Neural progenitor cell (in vitro differentiated cells): ENCODE measurements at regions not wholly inside any gene's neighbourhood (a gene's known extent, or its start where the extent isn't known, plus 50 kb on each side); places are given as distances from the start of the nearest gene placed in this dataset.

Experiments used
- DNase-seq: peaks from one replicate; pipeline ENCODE4 v3.0.0-alpha.2; 2016; ENCODE audit warnings: low spot score
- H2AFZ ChIP-seq: fragments of 200-600 bp; sonication (generic); replicated peaks from 2 replicates; pipeline ENCODE4 v1.6.1; 2016; ENCODE audit warnings: antibody characterized with exemption
- H3F3A ChIP-seq: fragments of 200-600 bp; sonication (generic); 2 replicates; pipeline ENCODE4 v1.6.1; 2016; ENCODE audit warnings: antibody characterized with exemption, low read depth
- H3K27ac ChIP-seq: fragments of 200-600 bp; sonication (generic); 2 replicates; pipeline ENCODE4 v1.5.1; 2016; ENCODE audit warnings: mild to moderate bottlenecking
- H3K27me3 ChIP-seq: fragments of 200-600 bp; sonication (generic); 2 replicates; pipeline ENCODE4 v1.6.1; 2016; ENCODE audit warnings: mild to moderate bottlenecking, moderate library complexity
- H3K36me3 ChIP-seq: fragments of 200-600 bp; sonication (generic); 2 replicates; pipeline ENCODE4 v1.5.1; 2016
- H3K4me1 ChIP-seq: fragments of 200-600 bp; sonication (generic); 2 replicates; pipeline ENCODE4 v1.6.1; 2016; ENCODE audit warnings: mixed run types
- H3K4me2 ChIP-seq: fragments of 200-600 bp; sonication (generic); 2 replicates; pipeline ENCODE4 v1.6.1; 2016
- H3K4me3 ChIP-seq: fragments of 200-600 bp; sonication (generic); 2 replicates; pipeline ENCODE4 v1.5.1; 2016
- H3K79me2 ChIP-seq: fragments of 200-600 bp; sonication (generic); 2 replicates; pipeline ENCODE4 v1.6.1; 2016; ENCODE audit warnings: low read depth
- H3K9ac ChIP-seq: fragments of 200-600 bp; sonication (generic); 2 replicates; pipeline ENCODE4 v1.6.1; 2016
- H3K9me3 ChIP-seq: fragments of 200-600 bp; sonication (generic); 2 replicates; pipeline ENCODE4 v1.5.1; 2016; ENCODE audit warnings: low read depth
- H4K20me1 ChIP-seq: fragments of 200-600 bp; sonication (generic); 2 replicates; pipeline ENCODE4 v1.6.1; 2016; ENCODE audit warnings: low read depth
- H3K27ac Mint-ChIP-seq: 3 replicates; pipeline ENCODE4 v1.8.0; 2021; ENCODE audit warnings: mixed read lengths
- H3K27me3 Mint-ChIP-seq: 2 replicates; pipeline ENCODE4 v1.8.0; 2022; ENCODE audit warnings: low read depth, mild to moderate bottlenecking, inconsistent platforms, moderate library complexity, mixed read lengths; ENCODE audit not compliant: insufficient read depth
- H3K36me3 Mint-ChIP-seq: 3 replicates; pipeline ENCODE4 v1.8.0; 2021; ENCODE audit warnings: mixed read lengths
- H3K4me1 Mint-ChIP-seq: 3 replicates; pipeline ENCODE4 v1.8.0; 2021; ENCODE audit warnings: mixed read lengths
- H3K4me3 Mint-ChIP-seq: 3 replicates; pipeline ENCODE4 v1.8.0; 2021; ENCODE audit warnings: mild to moderate bottlenecking, moderate library complexity, mixed read lengths
- H3K9me3 Mint-ChIP-seq: 3 replicates; pipeline ENCODE4 v1.8.0; 2020; ENCODE audit warnings: mixed read lengths
- EZH2 ChIP-seq: fragments of 200-600 bp; sonication (generic); IDR thresholded peaks from 2 replicates; pipeline ENCODE4 v1.6.1; 2017; ENCODE audit warnings: antibody characterized with exemption, mild to moderate bottlenecking, moderate library complexity
- EZH2phosphoT487 ChIP-seq: fragments of 200-600 bp; sonication (generic); IDR thresholded peaks from 2 replicates; pipeline ENCODE4 v1.6.1; 2017; ENCODE audit warnings: antibody characterized with exemption
- TF ChIP-seq, protein P1 (sequence below): fragments of 200-600 bp; sonication (generic); IDR thresholded peaks from 2 replicates; pipeline ENCODE4 v1.5.1; 2017; ENCODE audit warnings: antibody characterized with exemption, mild to moderate bottlenecking

DNA sequence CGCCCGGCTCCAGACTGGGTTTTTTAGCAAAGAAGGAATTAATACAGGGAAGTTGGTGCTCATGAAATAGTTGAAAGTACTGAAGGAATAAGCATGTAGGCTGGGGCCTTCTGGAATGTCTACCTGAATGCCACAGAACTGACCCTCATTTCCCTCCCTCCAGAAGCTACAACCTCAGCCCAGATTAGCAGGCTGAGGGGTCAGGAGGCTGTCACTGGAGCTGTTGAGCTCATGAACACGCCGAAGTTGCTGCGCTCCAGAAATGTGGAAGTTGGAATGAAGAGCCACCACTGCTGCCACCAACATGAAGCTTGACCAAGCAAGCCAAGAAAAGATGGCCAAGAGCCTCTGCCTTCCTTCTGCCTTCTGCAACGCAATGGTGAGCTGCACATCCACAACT, 52.2 kb upstream of the KMT2E start:
- Mint-ChIP-seq H3K36me3 (peaks cover 11% of the 10 kb centered on the region), H3K27me3 (no peaks in the 10 kb centered on the region), H3K4me1 (peaks cover 25% of the 10 kb centered on the region), H3K9me3 (peaks cover 22% of the 10 kb centered on the region), H3K4me3 (no peak overlapping the region), H3K27ac (no peak overlapping the region)
- no peak for TF ChIP-seq EZH2
- TF ChIP-seq, protein P1, sequence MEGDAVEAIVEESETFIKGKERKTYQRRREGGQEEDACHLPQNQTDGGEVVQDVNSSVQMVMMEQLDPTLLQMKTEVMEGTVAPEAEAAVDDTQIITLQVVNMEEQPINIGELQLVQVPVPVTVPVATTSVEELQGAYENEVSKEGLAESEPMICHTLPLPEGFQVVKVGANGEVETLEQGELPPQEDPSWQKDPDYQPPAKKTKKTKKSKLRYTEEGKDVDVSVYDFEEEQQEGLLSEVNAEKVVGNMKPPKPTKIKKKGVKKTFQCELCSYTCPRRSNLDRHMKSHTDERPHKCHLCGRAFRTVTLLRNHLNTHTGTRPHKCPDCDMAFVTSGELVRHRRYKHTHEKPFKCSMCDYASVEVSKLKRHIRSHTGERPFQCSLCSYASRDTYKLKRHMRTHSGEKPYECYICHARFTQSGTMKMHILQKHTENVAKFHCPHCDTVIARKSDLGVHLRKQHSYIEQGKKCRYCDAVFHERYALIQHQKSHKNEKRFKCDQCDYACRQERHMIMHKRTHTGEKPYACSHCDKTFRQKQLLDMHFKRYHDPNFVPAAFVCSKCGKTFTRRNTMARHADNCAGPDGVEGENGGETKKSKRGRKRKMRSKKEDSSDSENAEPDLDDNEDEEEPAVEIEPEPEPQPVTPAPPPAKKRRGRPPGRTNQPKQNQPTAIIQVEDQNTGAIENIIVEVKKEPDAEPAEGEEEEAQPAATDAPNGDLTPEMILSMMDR: no peak
- TF ChIP-seq EZH2phosphoT487: no peak
- Histone ChIP-seq H3K9me3 (no peaks in the 10 kb centered on the region), H3K27ac (no peak overlapping the region), H3K9ac (no peak overlapping the region), H4K20me1 (no peaks in the 10 kb centered on the region), H3K36me3 (no peaks in the 10 kb centered on the region), H3K4me1 (no peaks in the 10 kb centered on the region), H3K4me2 (no peak overlapping the region), H3K27me3 (no peaks in the 10 kb centered on the region), H3K79me2 (no peaks in the 10 kb centered on the region), H2AFZ (no peak overlapping the region), H3F3A (no peaks in the 10 kb centered on the region), H3K4me3 (no peak overlapping the region)
- no peak for DNase-seq

DNA sequence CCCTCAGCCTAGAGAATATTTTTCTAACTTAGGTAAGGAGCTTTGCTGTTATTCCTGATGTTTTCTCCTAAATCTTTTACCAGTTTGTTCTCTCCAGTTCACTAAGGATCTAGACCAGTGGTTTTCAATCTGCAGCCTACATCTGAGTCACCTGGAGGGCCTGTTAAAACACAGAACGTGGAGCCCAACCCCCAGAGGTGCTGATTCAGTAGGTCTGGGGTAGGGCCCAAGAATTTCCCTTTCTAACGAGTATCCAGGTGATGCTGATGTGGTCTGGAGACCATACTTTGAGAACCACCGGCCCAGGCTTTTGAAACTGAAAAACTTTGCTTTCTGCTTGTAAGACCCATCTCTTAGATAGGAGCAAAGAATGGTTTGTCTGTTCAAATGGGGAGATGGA, 51.2 kb upstream of the KMT2E start:
- Mint-ChIP-seq H3K9me3 (peaks cover 22% of the 10 kb centered on the region), H3K36me3 (peaks cover 11% of the 10 kb centered on the region), H3K27me3 (no peaks in the 10 kb centered on the region), H3K4me1 (peaks cover 20% of the 10 kb centered on the region), H3K4me3 (no peak overlapping the region), H3K27ac (no peak overlapping the region)
- Histone ChIP-seq H3K9ac (no peak overlapping the region), H3K4me1 (no peaks in the 10 kb centered on the region), H3K27me3 (no peaks in the 10 kb centered on the region), H3K4me3 (no peak overlapping the region), H3F3A (no peaks in the 10 kb centered on the region), H3K79me2 (no peaks in the 10 kb centered on the region), H3K9me3 (no peaks in the 10 kb centered on the region), H2AFZ (no peak overlapping the region), H3K4me2 (no peak overlapping the region), H3K36me3 (no peaks in the 10 kb centered on the region), H4K20me1 (no peaks in the 10 kb centered on the region), H3K27ac (no peak overlapping the region)
- no peak for DNase-seq
- TF ChIP-seq, protein P1: no peak
- no peak for TF ChIP-seq EZH2
- TF ChIP-seq EZH2phosphoT487: no peak

DNA sequence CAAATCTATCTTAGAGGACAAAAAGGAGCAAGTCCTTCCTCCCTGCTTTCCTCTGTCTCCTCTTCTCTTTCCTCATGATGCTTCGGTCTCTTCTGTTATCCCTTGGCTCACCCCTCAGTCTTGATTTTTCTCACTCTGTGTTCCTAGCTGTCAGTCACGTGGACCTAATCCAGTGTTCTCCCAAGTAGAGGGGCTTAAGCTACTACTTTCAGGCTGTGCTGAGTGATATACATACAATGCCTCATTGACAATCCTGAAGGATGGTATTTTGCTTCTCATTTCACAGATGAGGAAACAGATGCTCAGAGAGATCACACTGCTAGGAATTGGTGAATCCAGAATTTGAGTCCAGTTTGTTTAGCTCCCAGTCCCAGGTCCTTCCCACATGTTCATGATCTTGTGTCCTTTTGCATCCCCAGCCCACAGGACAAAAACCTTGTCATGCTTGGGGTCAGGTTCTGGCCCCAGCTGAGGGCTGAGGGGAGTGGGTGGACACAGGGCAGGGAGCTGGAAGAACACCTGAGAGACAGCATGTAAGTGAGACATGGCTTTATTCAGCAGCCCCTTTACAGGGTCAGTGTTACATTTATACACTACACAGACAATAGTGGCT, 50.5 kb upstream of the KMT2E start:
- H3K4me2 ChIP-seq: no peak overlapping the region
- no peaks in the 10 kb centered on the region for H3K36me3 ChIP-seq
- DNase-seq: no peak
- H3K27me3 ChIP-seq: no peaks in the 10 kb centered on the region
- H3K27ac ChIP-seq: no peak overlapping the region
- no peaks in the 10 kb centered on the region for H4K20me1 ChIP-seq
- Mint-ChIP-seq H3K27me3 (no peaks in the 10 kb centered on the region), H3K9me3 (peaks cover 22% of the 10 kb centered on the region), H3K36me3 (peaks cover 11% of the 10 kb centered on the region), H3K4me1 (peaks cover 20% of the 10 kb centered on the region), H3K4me3 (no peak overlapping the region), H3K27ac (no peak overlapping the region)
- H3K79me2 ChIP-seq: no peaks in the 10 kb centered on the region
- no peak for TF ChIP-seq EZH2phosphoT487
- TF ChIP-seq, protein P1: no peak
- TF ChIP-seq EZH2: no peak
- no peak overlapping the region for H2AFZ ChIP-seq
- no peak overlapping the region for H3K9ac ChIP-seq
- no peaks in the 10 kb centered on the region for H3K4me1 ChIP-seq
- H3K4me3 ChIP-seq: no peak overlapping the region
- no peaks in the 10 kb centered on the region for H3F3A ChIP-seq
- H3K9me3 ChIP-seq: no peaks in the 10 kb centered on the region
